GM23338 (cell line): ENCODE measurements at regions not wholly inside any gene's neighbourhood (a gene's known extent, or its start where the extent isn't known, plus 50 kb on each side); places are given as distances from the start of the nearest gene placed in this dataset.

Source experiments
- ATAC-seq: fragments of 200-7000 bp; cut with Tn5 transposase; 3 replicates; pipeline ENCODE4 v1.9.1; 2020
- DNase-seq: peaks from one replicate; pipeline ENCODE4 v3.0.0-alpha.2; 2015; ENCODE audit warnings: low spot score
- H2AFZ ChIP-seq: fragments of 200-600 bp; sonication (generic); 2 replicates; pipeline ENCODE4 v1.8.0; 2016; ENCODE audit warnings: antibody characterized with exemption, mild to moderate bottlenecking, moderate library complexity
- H3F3A ChIP-seq: fragments of 200-600 bp; sonication (generic); replicated peaks from 2 replicates; pipeline ENCODE4 v1.8.0; 2017; ENCODE audit warnings: antibody characterized with exemption, mixed run types, low read depth
- H3K27ac ChIP-seq: fragments of 200-600 bp; sonication (generic); 2 replicates; pipeline ENCODE4 v1.6.1; 2016; ENCODE audit warnings: low read depth
- H3K27me3 ChIP-seq: fragments of 200-600 bp; sonication (generic); 2 replicates; pipeline ENCODE4 v1.8.0; 2016; ENCODE audit warnings: mild to moderate bottlenecking, mixed run types, moderate library complexity; ENCODE audit not compliant: insufficient read depth
- H3K36me3 ChIP-seq: fragments of 200-600 bp; sonication (generic); 2 replicates; pipeline ENCODE4 v1.8.0; 2016; ENCODE audit warnings: mild to moderate bottlenecking; ENCODE audit not compliant: insufficient read depth
- H3K4me1 ChIP-seq: fragments of 200-600 bp; sonication (generic); 2 replicates; pipeline ENCODE4 v1.8.0; 2016; ENCODE audit warnings: mild to moderate bottlenecking, moderate library complexity; ENCODE audit not compliant: insufficient read depth
- H3K4me2 ChIP-seq: fragments of 200-600 bp; sonication (generic); 2 replicates; pipeline ENCODE4 v1.7.1; 2017; ENCODE audit warnings: mixed run types
- H3K4me3 ChIP-seq: fragments of 200-600 bp; sonication (generic); 2 replicates; pipeline ENCODE4 v1.6.1; 2016; ENCODE audit warnings: mixed run types
- H3K79me2 ChIP-seq: fragments of 200-600 bp; sonication (generic); replicated peaks from 2 replicates; pipeline ENCODE4 v1.8.0; 2017; ENCODE audit warnings: mild to moderate bottlenecking; ENCODE audit not compliant: insufficient read depth
- H3K9me2 ChIP-seq: fragments of 200-600 bp; sonication (generic); 2 replicates; pipeline ENCODE4 v1.8.0; 2017; ENCODE audit not compliant: insufficient read depth
- H4K20me1 ChIP-seq: fragments of 200-600 bp; sonication (generic); replicated peaks from 2 replicates; pipeline ENCODE4 v1.8.0; 2017; ENCODE audit warnings: mild to moderate bottlenecking; ENCODE audit not compliant: insufficient read depth
- H3K27ac Mint-ChIP-seq: 2 replicates; pipeline ENCODE4 v1.8.0; 2020; ENCODE audit warnings: inconsistent platforms, mild to moderate bottlenecking, moderate library complexity, mixed read lengths
- H3K27me3 Mint-ChIP-seq: 3 replicates; pipeline ENCODE4 v1.8.0; 2022; ENCODE audit warnings: low read depth, mild to moderate bottlenecking, moderate library complexity, mixed read lengths, inconsistent platforms; ENCODE audit not compliant: insufficient read depth, poor library complexity
- H3K36me3 Mint-ChIP-seq: 3 replicates; pipeline ENCODE4 v1.8.0; 2021; ENCODE audit warnings: low read depth, mild to moderate bottlenecking, inconsistent platforms, moderate library complexity, mixed read lengths
- H3K4me1 Mint-ChIP-seq: 3 replicates; pipeline ENCODE4 v1.8.0; 2020; ENCODE audit warnings: mild to moderate bottlenecking, inconsistent platforms, mixed read lengths
- H3K4me3 Mint-ChIP-seq: 3 replicates; pipeline ENCODE4 v1.8.0; 2021; ENCODE audit warnings: moderate library complexity, mild to moderate bottlenecking, inconsistent platforms, mixed read lengths
- H3K9me3 Mint-ChIP-seq: 3 replicates; pipeline ENCODE4 v1.8.0; 2020; ENCODE audit warnings: moderate library complexity, mild to moderate bottlenecking, inconsistent platforms, mixed read lengths
- CREB1 ChIP-seq: fragments of 250-450 bp; sonication (Bioruptor Pico); IDR thresholded peaks from 2 replicates; pipeline ENCODE4 v1.5.0; 2020; ENCODE audit warnings: low read depth, mild to moderate bottlenecking, moderate library complexity
- CTCF ChIP-seq, 2 experiments: fragments of 200-600 bp in 1 of 2; sonication (generic) in 1 of 2; conservative IDR thresholded peaks; 2 replicates each; pipeline versions ENCODE4 v1.5.1 to v1.6.1; 2016 to 2017; ENCODE audit warnings: antibody characterized with exemption in 2 of 2, low read depth in 2 of 2, mild to moderate bottlenecking in 2 of 2, moderate library complexity in 1 of 2
- EZH2 ChIP-seq: fragments of 200-600 bp; sonication (generic); IDR thresholded peaks from one replicate; pipeline ENCODE4 v1.8.0; 2017; ENCODE audit warnings: antibody characterized with exemption, mild to moderate bottlenecking, low read depth; ENCODE audit not compliant: unreplicated experiment
- EZH2phosphoT487 ChIP-seq: fragments of 200-600 bp; sonication (generic); IDR thresholded peaks from one replicate; pipeline ENCODE4 v1.8.1; 2018; ENCODE audit warnings: antibody characterized with exemption; ENCODE audit not compliant: unreplicated experiment
- JUNB ChIP-seq: IDR thresholded peaks from one replicate; pipeline ENCODE4 v1.6.1; 2016; ENCODE audit warnings: antibody characterized with exemption; ENCODE audit not compliant: unreplicated experiment
- NANOG ChIP-seq: IDR thresholded peaks from 2 replicates; pipeline ENCODE4 v1.6.1; 2016; ENCODE audit warnings: antibody characterized with exemption, borderline replicate concordance
- POLR2AphosphoS5 ChIP-seq: IDR thresholded peaks from 2 replicates; pipeline ENCODE4 v1.6.1; 2016; ENCODE audit warnings: antibody characterized with exemption, low read depth
- REST ChIP-seq: IDR thresholded peaks from one replicate; pipeline ENCODE4 v1.6.1; 2018; ENCODE audit warnings: antibody characterized with exemption; ENCODE audit not compliant: unreplicated experiment
- ZNF114 ChIP-seq: fragments of 250-450 bp; sonication (Bioruptor Pico); IDR thresholded peaks from 2 replicates; pipeline ENCODE4 v1.5.0; 2020; ENCODE audit warnings: mild to moderate bottlenecking, moderate library complexity
- ZNF331 ChIP-seq: fragments of 250-450 bp; sonication (Bioruptor Pico); IDR thresholded peaks from 2 replicates; pipeline ENCODE4 v1.5.0; 2020; ENCODE audit warnings: low read depth, mild to moderate bottlenecking, moderate library complexity
- ZNF462 ChIP-seq: fragments of 250-450 bp; sonication (Bioruptor Pico); IDR thresholded peaks from 2 replicates; pipeline ENCODE4 v1.5.0; 2020; ENCODE audit warnings: mild to moderate bottlenecking, moderate library complexity
- TF ChIP-seq, protein P1 (sequence below): IDR thresholded peaks from 2 replicates; pipeline ENCODE4 v1.6.1; 2016; ENCODE audit warnings: antibody characterized with exemption

DNA sequence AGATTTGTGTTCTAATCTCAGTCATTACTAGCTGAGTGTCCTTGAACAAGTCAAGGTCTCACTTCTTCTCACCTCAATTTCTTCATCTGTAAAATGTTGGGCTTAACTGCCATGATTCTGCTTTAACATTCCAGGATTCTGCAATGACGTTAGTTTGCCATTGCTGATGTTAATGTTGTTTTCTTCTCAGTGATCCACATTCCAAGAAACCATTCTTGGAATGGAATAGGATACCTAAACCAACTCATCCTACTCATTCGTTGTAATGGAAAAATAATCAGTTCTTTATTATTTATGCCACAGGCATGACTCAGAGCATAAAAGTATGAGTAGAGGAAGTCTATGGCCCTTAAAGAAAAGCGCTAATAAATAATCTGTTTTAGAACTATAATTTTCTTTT, 140.2 kb upstream of the ETAA1 start:
- H3K27me3 ChIP-seq: no peaks in the 10 kb centered on the region
- no peaks in the 10 kb centered on the region for H4K20me1 ChIP-seq
- H3K36me3 ChIP-seq: no peaks in the 10 kb centered on the region
- no peak overlapping the region for H3K4me3 ChIP-seq
- H3K9me2 ChIP-seq: peaks cover 16% of the 10 kb centered on the region; the same call in 1 of the 2 replicates
- TF ChIP-seq ZNF462 (CRISPR knock-in tag) (no peak), ZNF114 (no peak), EZH2 (no peak), EZH2phosphoT487 (no peak), REST (no peak), ZNF331 (CRISPR knock-in tag) (no peak), CREB1 (CRISPR knock-in tag) (no peak), POLR2AphosphoS5 (no peak), CTCF (conservative IDR thresholded peaks at IDR 0.05; ENCODE audit: low read depth in 2 of 2) (no peak), JUNB (no peak), NANOG (no peak)
- TF ChIP-seq, protein P1, sequence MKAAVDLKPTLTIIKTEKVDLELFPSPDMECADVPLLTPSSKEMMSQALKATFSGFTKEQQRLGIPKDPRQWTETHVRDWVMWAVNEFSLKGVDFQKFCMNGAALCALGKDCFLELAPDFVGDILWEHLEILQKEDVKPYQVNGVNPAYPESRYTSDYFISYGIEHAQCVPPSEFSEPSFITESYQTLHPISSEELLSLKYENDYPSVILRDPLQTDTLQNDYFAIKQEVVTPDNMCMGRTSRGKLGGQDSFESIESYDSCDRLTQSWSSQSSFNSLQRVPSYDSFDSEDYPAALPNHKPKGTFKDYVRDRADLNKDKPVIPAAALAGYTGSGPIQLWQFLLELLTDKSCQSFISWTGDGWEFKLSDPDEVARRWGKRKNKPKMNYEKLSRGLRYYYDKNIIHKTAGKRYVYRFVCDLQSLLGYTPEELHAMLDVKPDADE: no peak
- H3K27me3 Mint-ChIP-seq: no peaks in the 10 kb centered on the region
- H3F3A ChIP-seq: no peaks in the 10 kb centered on the region
- no peak overlapping the region for H3K4me2 ChIP-seq
- no peak overlapping the region for H3K4me3 Mint-ChIP-seq
- H2AFZ ChIP-seq: no peak overlapping the region
- ATAC-seq (no peak), DNase-seq (no peak)
- H3K27ac Mint-ChIP-seq: no peak overlapping the region
- no peaks in the 10 kb centered on the region for H3K79me2 ChIP-seq
- H3K4me1 ChIP-seq: no peaks in the 10 kb centered on the region
- no peak overlapping the region for H3K27ac ChIP-seq
- H3K4me1 Mint-ChIP-seq: peaks cover 3% of the 10 kb centered on the region; the same call in 2 of the 3 replicates
- no peaks in the 10 kb centered on the region for H3K9me3 Mint-ChIP-seq
- no peaks in the 10 kb centered on the region for H3K36me3 Mint-ChIP-seq
